ENCODE measurements at regions not wholly inside any gene's neighbourhood (a gene's known extent, or its start where the extent isn't known, plus 50 kb on each side); places are given as distances from the start of the nearest gene placed in this dataset.

DNA sequence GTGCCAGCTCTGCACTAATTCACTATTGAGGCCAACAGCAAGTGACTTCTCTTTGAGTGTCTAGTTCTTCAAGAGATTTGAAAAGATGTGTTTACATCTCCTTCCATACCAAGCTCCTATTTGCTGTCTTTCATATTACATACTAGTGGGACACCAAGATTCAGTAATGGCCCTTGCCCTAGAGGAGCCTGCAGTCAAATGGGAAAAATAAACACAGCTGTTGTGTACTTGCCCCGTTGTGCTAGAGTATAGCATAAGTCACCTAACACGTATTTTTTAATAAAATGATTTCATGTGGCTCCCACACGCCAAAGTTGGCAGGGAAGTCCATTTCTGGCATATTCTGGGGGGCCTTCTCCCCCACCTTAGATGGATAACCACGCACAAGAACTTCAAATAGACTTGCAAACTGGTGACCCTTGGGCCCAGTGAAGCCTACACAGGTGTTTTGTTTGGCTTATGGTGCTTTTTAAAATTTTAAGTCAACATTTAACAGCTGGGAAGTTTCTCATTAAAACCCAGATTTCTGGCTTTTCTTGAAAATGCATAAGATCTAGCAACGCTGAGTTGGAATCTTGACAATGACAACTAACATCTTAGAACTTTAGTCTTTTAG is 95.3 kb upstream of the LPP start:
- H3K4me1 ChIP-seq: no peaks in the 10 kb centered on the region
- no peaks in the 10 kb centered on the region for H3K36me3 ChIP-seq
- no peak overlapping the region for H3K27ac ChIP-seq
- H3K9me3 ChIP-seq: no peaks in the 10 kb centered on the region
- DNase-seq (no peak), ATAC-seq (no peak)
- H3K4me3 ChIP-seq: no peak overlapping the region
- no peaks in the 10 kb centered on the region for H3K27me3 ChIP-seq
- TF ChIP-seq, protein P1, sequence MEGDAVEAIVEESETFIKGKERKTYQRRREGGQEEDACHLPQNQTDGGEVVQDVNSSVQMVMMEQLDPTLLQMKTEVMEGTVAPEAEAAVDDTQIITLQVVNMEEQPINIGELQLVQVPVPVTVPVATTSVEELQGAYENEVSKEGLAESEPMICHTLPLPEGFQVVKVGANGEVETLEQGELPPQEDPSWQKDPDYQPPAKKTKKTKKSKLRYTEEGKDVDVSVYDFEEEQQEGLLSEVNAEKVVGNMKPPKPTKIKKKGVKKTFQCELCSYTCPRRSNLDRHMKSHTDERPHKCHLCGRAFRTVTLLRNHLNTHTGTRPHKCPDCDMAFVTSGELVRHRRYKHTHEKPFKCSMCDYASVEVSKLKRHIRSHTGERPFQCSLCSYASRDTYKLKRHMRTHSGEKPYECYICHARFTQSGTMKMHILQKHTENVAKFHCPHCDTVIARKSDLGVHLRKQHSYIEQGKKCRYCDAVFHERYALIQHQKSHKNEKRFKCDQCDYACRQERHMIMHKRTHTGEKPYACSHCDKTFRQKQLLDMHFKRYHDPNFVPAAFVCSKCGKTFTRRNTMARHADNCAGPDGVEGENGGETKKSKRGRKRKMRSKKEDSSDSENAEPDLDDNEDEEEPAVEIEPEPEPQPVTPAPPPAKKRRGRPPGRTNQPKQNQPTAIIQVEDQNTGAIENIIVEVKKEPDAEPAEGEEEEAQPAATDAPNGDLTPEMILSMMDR (IDR thresholded peaks at IDR 0.05): no peak
- intact Hi-C loops (cut with DNase I): no loop called here

DNA sequence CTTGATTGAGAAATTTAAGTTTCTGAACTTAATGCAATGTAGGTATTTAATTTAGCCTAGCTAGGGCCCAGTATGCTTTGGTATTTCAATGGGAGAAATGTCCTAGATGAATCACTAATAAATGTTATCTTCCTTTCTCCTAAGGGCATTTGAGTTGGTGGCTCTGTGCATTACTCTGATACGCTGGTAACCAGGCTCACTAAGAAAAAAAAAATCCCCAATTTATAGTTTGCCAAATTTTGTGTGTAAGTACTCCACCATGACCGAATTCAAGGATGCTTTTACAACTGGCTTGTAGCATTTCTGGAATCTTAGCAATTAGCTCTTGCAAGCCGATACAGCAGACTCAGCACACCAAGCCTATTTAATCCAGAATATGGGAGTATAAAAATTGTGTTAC is 94.6 kb upstream of the LPP start:
- no peak for ATAC-seq
- Histone ChIP-seq H3K9me3 (no peaks in the 10 kb centered on the region), H3K27ac (no peak overlapping the region), H3K27me3 (no peaks in the 10 kb centered on the region), H3K36me3 (no peaks in the 10 kb centered on the region), H3K4me3 (no peak overlapping the region), H3K4me1 (no peaks in the 10 kb centered on the region)
- TF ChIP-seq, protein P1 (IDR thresholded peaks at IDR 0.05): no peak
- DNase-seq: no peak
- intact Hi-C loops (cut with DNase I): no loop called here

DNA sequence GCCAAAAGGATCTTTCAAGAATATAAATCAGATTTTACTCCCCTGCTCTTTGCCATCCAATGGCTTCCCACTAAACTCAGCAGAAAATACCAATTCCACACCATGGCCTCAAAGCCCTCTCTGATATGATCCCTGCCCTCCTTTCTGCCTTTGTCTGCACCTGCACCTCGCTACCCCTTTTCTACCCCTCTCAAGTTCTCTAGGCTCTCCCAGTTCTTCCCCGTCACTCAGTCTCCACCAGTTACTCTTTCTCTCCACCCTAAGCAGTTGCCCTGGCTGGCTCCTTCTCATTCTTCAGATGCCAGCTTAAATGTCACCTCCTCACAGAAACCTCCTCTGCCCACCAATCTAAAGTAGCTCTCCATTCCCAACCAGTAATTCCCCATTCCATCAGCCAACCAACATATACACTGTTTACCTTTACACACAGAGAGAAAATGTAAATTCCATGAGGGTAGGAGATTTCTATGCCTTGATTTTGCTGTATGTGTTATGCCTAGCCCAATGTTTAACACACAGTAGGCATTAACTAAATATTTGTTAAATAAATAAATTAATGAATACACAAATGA is 93.6 kb upstream of the LPP start:
- H3K4me1 ChIP-seq: no peaks in the 10 kb centered on the region
- no peak overlapping the region for H3K27ac ChIP-seq
- intact Hi-C loops (cut with DNase I): no loop called here
- no peak for ATAC-seq
- no peak overlapping the region for H3K4me3 ChIP-seq
- no peak for DNase-seq
- H3K9me3 ChIP-seq: no peaks in the 10 kb centered on the region
- TF ChIP-seq, protein P1 (IDR thresholded peaks at IDR 0.05): no peak
- H3K36me3 ChIP-seq: no peaks in the 10 kb centered on the region
- no peaks in the 10 kb centered on the region for H3K27me3 ChIP-seq

DNA sequence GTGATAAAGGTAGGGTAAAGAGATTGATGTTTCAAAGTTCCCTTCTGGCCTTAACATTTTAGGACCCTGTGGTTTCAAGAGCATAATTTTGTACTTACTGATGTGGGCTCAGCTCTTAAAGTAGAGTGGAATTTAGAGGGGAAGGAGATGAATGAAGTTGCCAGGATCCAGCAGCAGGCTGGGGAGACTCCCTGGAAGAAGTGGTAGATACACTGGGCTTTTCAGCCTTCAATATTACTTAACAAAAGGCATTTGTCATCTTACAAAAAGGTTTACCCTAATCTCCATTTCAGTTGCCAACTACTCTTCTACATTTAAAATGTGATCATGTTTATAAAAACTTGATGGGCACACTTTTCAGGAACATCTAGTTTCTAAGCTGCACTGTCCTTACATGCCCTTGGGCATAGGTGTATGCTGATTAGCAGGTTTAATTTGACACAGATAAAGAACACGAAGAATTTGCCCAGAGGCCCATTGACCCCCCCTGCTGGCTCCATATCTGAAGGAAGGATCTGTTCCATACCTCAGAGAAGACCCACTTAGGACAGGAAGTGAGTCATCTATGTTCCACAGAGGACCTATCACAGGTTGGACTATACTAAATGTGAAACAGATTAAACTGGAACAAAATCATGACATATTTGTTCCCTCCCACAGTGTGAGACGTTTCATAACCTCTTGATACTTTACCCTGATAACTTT is 93.0 kb upstream of the LPP start:
- no peaks in the 10 kb centered on the region for H3K27me3 ChIP-seq

DNA sequence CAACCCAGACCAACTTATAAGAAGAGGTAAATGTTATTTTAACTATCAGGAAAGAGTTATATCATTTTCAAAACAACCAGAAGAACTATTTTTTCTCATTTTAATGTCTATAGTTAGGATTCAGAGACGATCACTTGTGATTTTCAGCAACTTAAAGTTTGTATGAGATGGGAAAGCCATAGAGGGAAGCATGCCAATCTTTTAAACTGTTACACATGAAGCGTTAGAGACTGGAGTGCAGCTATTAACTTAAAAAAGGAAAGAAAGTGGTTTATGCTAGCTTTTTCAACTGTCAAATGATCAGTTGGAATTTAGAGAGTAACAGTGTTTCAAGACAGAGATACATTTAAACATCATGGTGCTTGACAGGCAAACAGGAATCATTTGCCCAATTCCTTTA is 91.7 kb upstream of the LPP start:
- DNase-seq: no peak
- no peak for ATAC-seq
- Histone ChIP-seq H3K27me3 (no peaks in the 10 kb centered on the region), H3K4me3 (no peak overlapping the region), H3K36me3 (no peaks in the 10 kb centered on the region), H3K9me3 (no peaks in the 10 kb centered on the region), H3K4me1 (no peaks in the 10 kb centered on the region), H3K27ac (no peak overlapping the region)
- TF ChIP-seq, protein P1 (IDR thresholded peaks at IDR 0.05): no peak
- intact Hi-C loops (cut with DNase I): no loop called here

More for the DNA sequence above, 93.0 kb upstream of the LPP start:
- DNase-seq: no peak
- Histone ChIP-seq H3K4me1 (no peaks in the 10 kb centered on the region), H3K27ac (no peak overlapping the region), H3K36me3 (no peaks in the 10 kb centered on the region), H3K4me3 (no peak overlapping the region), H3K9me3 (no peaks in the 10 kb centered on the region)
- peak; percentile 82 for ATAC-seq
- intact Hi-C loops (cut with DNase I): no loop called here
- TF ChIP-seq, protein P1 (IDR thresholded peaks at IDR 0.05): no peak

All from upper lobe of right lung (tissue), 1 donor.